Breast epithelium (tissue), 4 donors: ENCODE measurements at regions not wholly inside any gene's neighbourhood (a gene's known extent, or its start where the extent isn't known, plus 50 kb on each side); places are given as distances from the start of the nearest gene placed in this dataset.

ENCODE experiments used
- DNase-seq, 2 donors: peaks; one replicate each; pipeline ENCODE4 v3.0.0-alpha.2; 2019; ENCODE audit warnings: low spot score in 2 of 2
- H3K27ac ChIP-seq, 2 donors: fragments of 200-600 bp; sonication (generic) in 1 of 2; one replicate each; pipeline ENCODE4 v1.5.1; 2016 to 2019; ENCODE audit warnings: mild to moderate bottlenecking in 1 of 2
- H3K27me3 ChIP-seq, 2 donors: fragments of 200-600 bp; sonication (generic) in 1 of 2; one replicate each; pipeline versions ENCODE4 v1.5.1 to v1.6.0; 2017 to 2019; ENCODE audit warnings: control low read depth in 1 of 2, mild to moderate bottlenecking in 1 of 2
- H3K36me3 ChIP-seq: fragments of 200-600 bp; one replicate; pipeline ENCODE4 v1.5.1; 2019
- H3K4me1 ChIP-seq, 2 donors: fragments of 200-600 bp; sonication (generic); one replicate each; pipeline ENCODE4 v1.5.1; 2016 to 2019; ENCODE audit warnings: control low read depth in 1 of 2
- H3K4me3 ChIP-seq, 3 donors: fragments of 200-600 bp; sonication (generic); 1 replicate in 2 of 3; 2 replicates in 1 of 3; pipeline ENCODE4 v1.5.1; 2016 to 2019; ENCODE audit warnings: mild to moderate bottlenecking in 3 of 3, moderate library complexity in 2 of 3
- H3K9me3 ChIP-seq, 2 donors: fragments of 200-600 bp; sonication (generic) in 1 of 2; one replicate each; pipeline ENCODE4 v1.5.1; 2016 to 2019; ENCODE audit warnings: control low read depth in 1 of 2
- CTCF ChIP-seq, 3 donors: fragments of 450-650 bp; IDR thresholded peaks; one replicate each; pipeline ENCODE4 v1.5.1; 2016 to 2017; ENCODE audit warnings: antibody characterized with exemption in 3 of 3, mild to moderate bottlenecking in 3 of 3, moderate library complexity in 3 of 3
- POLR2A ChIP-seq: fragments of 450-650 bp; IDR thresholded peaks from one replicate; pipeline ENCODE4 v1.6.1; 2016; ENCODE audit warnings: antibody characterized with exemption, mild to moderate bottlenecking, moderate library complexity
- POLR2AphosphoS5 ChIP-seq, 3 donors: sonication (generic); formaldehyde crosslinking; IDR thresholded peaks; one replicate each; pipeline ENCODE4 v1.6.1; 2017; ENCODE audit warnings: antibody characterized with exemption in 3 of 3
- intact Hi-C: fragments of 100-400 bp; cut with DNase I; formaldehyde crosslinking; loops from one replicate; pipeline ENCODE4 v1.15.1; 2023; ENCODE audit warnings: low total_unique reads

DNA sequence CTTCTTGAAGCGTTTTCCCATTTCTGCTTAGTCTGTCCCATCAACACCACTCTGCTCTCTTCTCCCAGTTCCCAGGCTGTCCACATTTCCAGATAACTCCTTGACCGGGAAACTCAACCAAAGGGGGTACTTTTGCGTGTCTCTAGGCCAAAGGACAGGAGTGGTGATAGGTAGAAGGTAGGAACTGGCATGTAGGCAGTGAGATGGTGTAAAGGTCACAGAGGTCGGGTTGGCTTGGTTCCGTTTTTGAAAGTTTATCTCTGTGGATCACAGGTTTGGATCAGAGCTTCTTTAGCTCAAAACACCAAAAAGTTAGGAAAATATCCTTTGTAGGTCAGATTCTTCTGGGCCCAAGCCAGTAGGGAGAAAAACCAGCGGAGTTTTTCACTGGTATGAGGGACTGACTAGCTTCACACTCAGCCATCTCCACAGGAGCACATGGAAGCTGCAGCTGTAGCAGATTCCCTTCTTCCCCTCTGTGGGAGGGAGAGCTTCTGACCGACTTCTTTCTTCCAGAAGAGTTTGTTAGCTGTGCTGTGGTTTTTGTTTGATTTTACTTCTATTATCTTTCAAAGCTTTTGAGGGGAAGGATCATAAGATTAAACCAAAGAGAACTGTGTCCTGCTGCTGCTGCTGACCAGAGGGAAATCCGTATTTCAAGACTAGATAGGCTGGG lies 98.4 kb upstream of the DMRT1 start:
- H3K9me3 ChIP-seq: no peaks in the 10 kb centered on the region
- H3K27ac ChIP-seq: no peak overlapping the region
- intact Hi-C loops: loop anchor here (1.0 kb wide), 1 partner anchor 34 kb away; no protein-coding TSS in a partner anchor
- H3K36me3 ChIP-seq: no peaks in the 10 kb centered on the region
- DNase-seq: peak in 1 of 2 donors; percentile 11
- no peak for TF ChIP-seq POLR2AphosphoS5 (IDR thresholded peaks at IDR 0.05)
- no peak for TF ChIP-seq POLR2A
- TF ChIP-seq CTCF (IDR thresholded peaks at IDR 0.05): no peak
- H3K4me3 ChIP-seq: no peak overlapping the region
- no peaks in the 10 kb centered on the region for H3K27me3 ChIP-seq
- peaks cover 0 to 2% of the 10 kb centered on the region in 2 donors for H3K4me1 ChIP-seq

GRCh38 chr9:744046-744712 lies 97.3 kb upstream of the DMRT1 start:
- Histone ChIP-seq H3K9me3 (no peaks in the 10 kb centered on the region), H3K27me3 (no peaks in the 10 kb centered on the region), H3K36me3 (no peaks in the 10 kb centered on the region), H3K4me3 (no peak overlapping the region), H3K27ac (no peak overlapping the region), H3K4me1 (no peaks in the 10 kb centered on the region)
- DNase-seq: no peak
- intact Hi-C loops: no loop called here
- TF ChIP-seq CTCF (IDR thresholded peaks at IDR 0.05) (no peak), POLR2AphosphoS5 (IDR thresholded peaks at IDR 0.05) (no peak), POLR2A (no peak)

DNA sequence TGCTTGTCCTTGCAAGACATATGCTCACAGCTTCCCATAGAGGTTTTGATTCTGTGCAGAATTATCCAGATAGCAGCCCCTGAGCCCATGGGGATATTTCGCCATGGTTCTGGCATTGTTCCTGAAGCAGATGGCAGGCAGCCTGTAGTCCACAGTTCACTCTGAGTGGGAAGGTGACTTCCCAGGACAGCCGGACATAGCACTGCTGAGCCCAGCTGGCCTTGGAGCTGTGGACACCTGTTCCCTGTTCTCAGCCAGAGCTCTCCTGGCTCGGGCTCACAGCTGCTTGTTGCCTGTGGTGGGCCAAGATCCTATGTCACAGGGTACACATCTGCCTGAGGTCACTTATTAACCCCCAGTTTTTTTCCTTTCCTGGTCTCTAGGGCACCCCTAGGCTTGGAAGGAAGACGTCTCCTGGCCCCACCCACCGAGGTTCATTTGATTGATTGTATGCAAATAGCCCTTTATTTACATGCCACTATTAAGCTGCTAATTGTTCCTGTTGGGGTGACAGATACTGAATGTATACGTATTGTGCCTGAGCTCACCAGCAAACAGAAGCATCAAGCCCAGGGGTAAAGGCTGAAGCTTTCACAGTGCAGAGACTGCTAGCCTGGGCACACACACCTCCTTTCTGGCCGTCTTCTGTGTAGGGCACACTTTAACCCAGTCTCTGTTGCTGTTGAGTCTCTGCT lies 96.6 kb upstream of the DMRT1 start:
- Histone ChIP-seq H3K4me1 (no peaks in the 10 kb centered on the region), H3K4me3 (no peak overlapping the region), H3K36me3 (no peaks in the 10 kb centered on the region), H3K27me3 (no peaks in the 10 kb centered on the region), H3K27ac (peak overlapping the region; percentile 26 to 62), H3K9me3 (no peaks in the 10 kb centered on the region)
- DNase-seq: no peak
- TF ChIP-seq CTCF (IDR thresholded peaks at IDR 0.05) (no peak), POLR2AphosphoS5 (IDR thresholded peaks at IDR 0.05) (no peak), POLR2A (no peak)
- intact Hi-C loops: no loop called here

DNA sequence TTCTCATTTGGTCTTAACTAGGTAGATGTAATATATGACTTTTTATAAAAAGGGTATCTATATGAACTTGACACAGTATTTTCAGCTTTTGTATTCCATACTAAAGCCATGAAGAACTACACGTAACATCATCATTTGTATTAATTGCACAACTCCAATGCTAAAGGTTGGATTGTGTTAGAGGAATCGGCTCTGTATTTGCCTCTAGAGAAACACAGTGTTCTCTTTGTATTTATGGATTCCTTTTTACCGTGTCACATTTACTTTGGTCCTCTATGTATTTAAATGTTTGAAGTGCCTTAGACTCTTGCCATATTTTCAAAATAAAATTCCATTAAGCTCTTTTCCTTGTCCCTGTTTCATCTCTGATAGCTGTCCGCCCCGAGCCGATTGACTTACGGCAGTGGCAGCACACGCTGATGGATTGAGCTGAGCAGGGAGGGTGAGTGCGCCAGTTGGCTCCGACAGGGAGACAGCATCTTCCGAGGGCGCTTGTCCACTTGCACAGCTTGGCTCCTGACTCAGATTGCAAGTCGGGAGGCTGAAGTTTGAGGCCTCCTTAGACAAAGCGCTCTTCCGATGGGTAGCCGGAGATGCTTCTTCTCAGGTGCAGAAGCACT lies 95.6 kb upstream of the DMRT1 start:
- no peaks in the 10 kb centered on the region for H3K27me3 ChIP-seq
- TF ChIP-seq POLR2AphosphoS5 (IDR thresholded peaks at IDR 0.05): no peak
- no peak for TF ChIP-seq CTCF (IDR thresholded peaks at IDR 0.05)
- TF ChIP-seq POLR2A: no peak
- no peak overlapping the region for H3K4me3 ChIP-seq
- no peaks in the 10 kb centered on the region for H3K36me3 ChIP-seq
- intact Hi-C loops: no loop called here
- DNase-seq: no peak
- no peaks in the 10 kb centered on the region for H3K9me3 ChIP-seq
- peak overlapping the region in 1 of 2 donors; percentile 42 for H3K27ac ChIP-seq
- H3K4me1 ChIP-seq: peaks cover 0 to 7% of the 10 kb centered on the region in 2 donors
